A673 (cell line): ENCODE measurements at regions not wholly inside any gene's neighbourhood (a gene's known extent, or its start where the extent isn't known, plus 50 kb on each side); places are given as distances from the start of the nearest gene placed in this dataset.

Experiments used
- BruUV-seq: library from RNA; stranded (reverse); fragments of 400-500 nt; replicated peaks from 2 replicates; lab custom pipeline; 2021; lab: Mats Ljungman, UMichigan
- CTCF ChIA-PET: fragments of 300-600 bp; sonication (Branson Sonifier 250); formaldehyde crosslinking; loops from one replicate; lab custom pipeline; 2022; ENCODE audit warnings: antibody characterized with exemption; lab: Charles Lee
- POLR2A ChIA-PET: fragments of 300-600 bp; sonication (Branson Sonifier 250); formaldehyde crosslinking; loops from one replicate; lab custom pipeline; 2022; ENCODE audit warnings: antibody characterized with exemption; ENCODE audit not compliant: low non-redundant PET; lab: Charles Lee
- DNase-seq: peaks from one replicate; pipeline ENCODE4 v3.0.0-alpha.2; 2015; ENCODE audit warnings: low spot score
- H3K27ac ChIP-seq: fragments of 200-600 bp; sonication (generic); 2 replicates; pipeline ENCODE4 v1.5.1; 2016; ENCODE audit warnings: mixed run types, low read depth, mild to moderate bottlenecking, mixed read lengths, antibody characterized with exemption, low read length; ENCODE audit not compliant: poor library complexity, severe bottlenecking
- H3K27me3 ChIP-seq: fragments of 200-600 bp; sonication (generic); replicated peaks from 2 replicates; pipeline ENCODE4 v1.6.1; 2017; ENCODE audit warnings: mixed run types, low read depth, mild to moderate bottlenecking, mixed read lengths, antibody characterized with exemption, low read length; ENCODE audit not compliant: insufficient read depth, poor library complexity
- H3K36me3 ChIP-seq: fragments of 200-600 bp; sonication (generic); 2 replicates; pipeline ENCODE4 v1.6.1; 2016; ENCODE audit warnings: mixed run types, mild to moderate bottlenecking, mixed read lengths, antibody characterized with exemption, low read length; ENCODE audit not compliant: insufficient read depth, poor library complexity, severe bottlenecking
- H3K4me1 ChIP-seq: fragments of 200-600 bp; sonication (generic); 2 replicates; pipeline ENCODE4 v1.6.1; 2017; ENCODE audit warnings: mixed run types, mild to moderate bottlenecking, mixed read lengths, antibody characterized with exemption, low read length; ENCODE audit not compliant: insufficient read depth, poor library complexity, severe bottlenecking
- H3K4me3 ChIP-seq: fragments of 200-600 bp; sonication (generic); 2 replicates; pipeline ENCODE4 v1.5.1; 2016; ENCODE audit warnings: low read depth, mixed run types, mild to moderate bottlenecking, mixed read lengths, low read length; ENCODE audit not compliant: poor library complexity, severe bottlenecking
- H3K9me3 ChIP-seq: fragments of 200-600 bp; sonication (generic); 2 replicates; pipeline ENCODE4 v1.6.1; 2016; ENCODE audit warnings: mixed run types, low read depth, mild to moderate bottlenecking, mixed read lengths, antibody characterized with exemption, low read length; ENCODE audit not compliant: poor library complexity, severe bottlenecking
- EZH2 ChIP-seq: fragments of 200-600 bp; sonication (generic); IDR thresholded peaks from 2 replicates; pipeline ENCODE4 v1.6.1; 2017; ENCODE audit warnings: borderline replicate concordance, low read depth, mild to moderate bottlenecking, mixed read lengths, antibody characterized with exemption, low read length; ENCODE audit not compliant: poor library complexity, severe bottlenecking
- intact Hi-C: fragments of 100-400 bp; cut with micrococcal nuclease; formaldehyde crosslinking; loops from one replicate; pipeline ENCODE4 v1.10.0; 2022; ENCODE audit not compliant: unreplicated experiment
- TF ChIP-seq, protein P1 (sequence below): fragments of 300-800, 200-600 bp; sonication (generic); conservative IDR thresholded peaks from 2 replicates; pipeline ENCODE4 v1.5.1; 2017; ENCODE audit warnings: low read depth, mild to moderate bottlenecking, antibody characterized with exemption, low read length, moderate library complexity, mixed read lengths

DNA sequence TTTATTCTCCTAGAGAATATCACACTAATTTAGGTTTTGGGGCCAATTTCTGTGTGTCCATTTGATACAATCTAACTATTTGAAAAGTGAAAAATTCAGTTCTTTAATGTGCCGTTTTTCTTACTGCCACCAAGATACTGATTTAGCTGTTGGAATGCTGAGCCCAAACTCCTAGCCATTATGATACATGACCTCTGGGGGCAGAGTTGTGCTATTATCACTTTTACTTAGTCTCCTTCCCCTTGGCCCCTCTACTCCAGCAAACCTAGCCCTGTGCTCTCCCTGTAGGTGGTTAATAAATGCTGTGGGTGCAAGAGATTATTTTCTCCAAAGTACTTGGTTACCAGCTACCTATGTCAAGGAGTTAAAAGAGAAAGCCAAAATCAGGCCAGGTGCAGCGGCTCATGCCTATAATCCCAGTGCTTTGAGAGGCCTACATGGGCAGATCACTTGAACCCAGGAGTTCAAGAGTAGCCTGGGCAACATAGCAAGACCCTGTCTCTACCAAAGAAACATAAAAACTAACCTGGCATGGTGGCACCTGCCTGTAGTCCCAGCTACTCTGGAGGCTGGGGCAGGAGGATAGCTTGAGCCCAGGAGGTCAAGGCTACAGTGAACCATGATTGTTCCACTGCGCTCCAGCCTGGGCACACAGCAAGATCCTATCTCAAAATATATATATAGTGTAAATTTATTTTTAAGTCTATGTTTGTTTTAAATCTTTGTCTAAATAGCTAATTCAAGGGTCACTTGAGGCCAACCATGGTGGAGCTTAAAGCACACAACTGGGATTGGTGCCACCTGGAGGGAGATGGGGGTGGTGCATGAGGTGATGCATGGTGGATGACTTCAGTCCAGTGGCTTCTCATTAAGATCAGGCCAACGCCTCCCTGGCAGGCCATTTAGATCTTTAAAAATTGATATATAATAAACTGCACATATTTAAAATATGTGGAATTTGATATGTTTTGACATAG is 193.2 kb upstream of the PLET1 start:
- H3K27me3 ChIP-seq, result no peaks in the 10 kb centered on the region
- H3K4me3 ChIP-seq, result no peak overlapping the region
- no TSS peak for BruUV-seq
- intact Hi-C loops, result no loop called here
- peak; percentile 57 for DNase-seq
- H3K36me3 ChIP-seq, result no peaks in the 10 kb centered on the region
- peaks cover 19% of the 10 kb centered on the region for H3K4me1 ChIP-seq
- H3K9me3 ChIP-seq, result no peaks in the 10 kb centered on the region
- TF ChIP-seq, protein P1, sequence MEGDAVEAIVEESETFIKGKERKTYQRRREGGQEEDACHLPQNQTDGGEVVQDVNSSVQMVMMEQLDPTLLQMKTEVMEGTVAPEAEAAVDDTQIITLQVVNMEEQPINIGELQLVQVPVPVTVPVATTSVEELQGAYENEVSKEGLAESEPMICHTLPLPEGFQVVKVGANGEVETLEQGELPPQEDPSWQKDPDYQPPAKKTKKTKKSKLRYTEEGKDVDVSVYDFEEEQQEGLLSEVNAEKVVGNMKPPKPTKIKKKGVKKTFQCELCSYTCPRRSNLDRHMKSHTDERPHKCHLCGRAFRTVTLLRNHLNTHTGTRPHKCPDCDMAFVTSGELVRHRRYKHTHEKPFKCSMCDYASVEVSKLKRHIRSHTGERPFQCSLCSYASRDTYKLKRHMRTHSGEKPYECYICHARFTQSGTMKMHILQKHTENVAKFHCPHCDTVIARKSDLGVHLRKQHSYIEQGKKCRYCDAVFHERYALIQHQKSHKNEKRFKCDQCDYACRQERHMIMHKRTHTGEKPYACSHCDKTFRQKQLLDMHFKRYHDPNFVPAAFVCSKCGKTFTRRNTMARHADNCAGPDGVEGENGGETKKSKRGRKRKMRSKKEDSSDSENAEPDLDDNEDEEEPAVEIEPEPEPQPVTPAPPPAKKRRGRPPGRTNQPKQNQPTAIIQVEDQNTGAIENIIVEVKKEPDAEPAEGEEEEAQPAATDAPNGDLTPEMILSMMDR, result peak; percentile 52
- no peak for TF ChIP-seq EZH2
- CTCF ChIA-PET, result interaction anchor here (0.6 to 1.2 kb wide), 4 partner anchors 9 to 102 kb away, joined by 3 to 5 read pairs (median 4); no protein-coding TSS in a partner anchor
- POLR2A ChIA-PET, result no interaction called here
- H3K27ac ChIP-seq, result no peak overlapping the region

DNA sequence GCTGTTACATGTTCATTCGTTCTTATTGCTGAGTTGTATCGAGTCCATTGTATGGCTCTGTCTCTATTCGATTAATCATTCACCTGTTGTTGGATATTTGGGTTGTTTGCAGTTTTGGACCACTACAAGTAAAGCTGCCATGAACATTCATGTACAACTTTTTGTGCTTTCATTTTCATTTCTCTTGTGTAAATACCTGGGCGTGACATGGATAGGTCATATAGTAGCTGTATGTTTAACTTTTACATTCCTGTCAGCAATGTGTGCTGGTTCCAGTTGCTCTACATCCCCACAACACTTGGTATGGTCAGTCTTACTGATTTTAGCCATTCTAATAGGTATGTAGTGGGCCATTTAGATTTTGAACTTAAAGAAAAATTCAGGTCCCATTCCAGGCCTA is 194.2 kb upstream of the PLET1 start:
- no peak overlapping the region for H3K4me3 ChIP-seq
- POLR2A ChIA-PET, result no interaction called here
- TF ChIP-seq, protein P1, result no peak
- TF ChIP-seq EZH2, result no peak
- H3K4me1 ChIP-seq, result peaks cover 24% of the 10 kb centered on the region
- H3K36me3 ChIP-seq, result no peaks in the 10 kb centered on the region
- BruUV-seq, result no TSS peak
- no peaks in the 10 kb centered on the region for H3K9me3 ChIP-seq
- no peak overlapping the region for H3K27ac ChIP-seq
- DNase-seq, result no peak
- intact Hi-C loops, result no loop called here
- no peaks in the 10 kb centered on the region for H3K27me3 ChIP-seq
- CTCF ChIA-PET, result interaction anchor here (1.2 kb wide), 1 partner anchor 101 kb away, joined by 5 read pairs; no protein-coding TSS in a partner anchor

DNA sequence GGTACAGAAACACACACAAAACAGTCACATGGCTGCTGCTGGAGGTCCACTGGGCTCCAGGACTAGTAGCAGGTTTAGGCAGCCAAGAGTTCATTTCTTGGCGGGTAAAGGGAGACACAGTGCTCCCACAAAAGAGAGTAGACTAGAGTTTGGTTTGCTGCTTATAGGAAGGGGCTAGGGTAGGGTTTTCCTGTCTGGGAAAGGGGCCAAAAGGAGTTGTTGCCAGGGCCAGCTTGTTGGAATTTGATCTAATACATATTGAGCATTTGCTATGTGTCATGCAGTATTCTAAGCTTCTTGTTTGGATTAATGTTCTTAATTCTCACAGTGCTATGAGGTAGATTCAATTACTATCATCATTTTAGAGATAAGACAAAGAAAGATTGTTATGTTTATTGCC is 195.1 kb upstream of the PLET1 start:
- no peak for TF ChIP-seq EZH2
- TF ChIP-seq, protein P1, result no peak
- intact Hi-C loops, result no loop called here
- Histone ChIP-seq H3K27me3 (no peaks in the 10 kb centered on the region), H3K4me1 (peaks cover 24% of the 10 kb centered on the region), H3K9me3 (no peaks in the 10 kb centered on the region), H3K36me3 (no peaks in the 10 kb centered on the region), H3K27ac (peak overlapping the region; percentile 48), H3K4me3 (no peak overlapping the region)
- CTCF ChIA-PET, result interaction anchor here (1.3 kb wide), 1 partner anchor 100 kb away, joined by 4 read pairs; no protein-coding TSS in a partner anchor
- POLR2A ChIA-PET, result interaction anchor here (0.6 kb wide), 1 partner anchor 36 kb away, joined by 4 read pairs; no protein-coding TSS in a partner anchor
- no TSS peak for BruUV-seq
- peak; percentile 71 for DNase-seq
